Endothelial cell of umbilical vein (primary cell): ENCODE measurements at regions not wholly inside any gene's neighbourhood (a gene's known extent, or its start where the extent isn't known, plus 50 kb on each side); places are given as distances from the start of the nearest gene placed in this dataset.

Experiments
- BruUV-seq: library from RNA; stranded (reverse); fragments of 400-500 nt; replicated peaks from 2 replicates; lab custom pipeline; 2021; lab: Mats Ljungman, UMichigan
- CTCF ChIA-PET: fragments of 300-600, 350-600 bp; sonication (Branson Sonifier 250); formaldehyde crosslinking; loops from one replicate; lab custom pipeline; 2021; ENCODE audit warnings: antibody characterized with exemption, inconsistent platforms; lab: Charles Lee
- POLR2A ChIA-PET: fragments of 300-600, 350-600 bp; sonication (Branson Sonifier 250); formaldehyde crosslinking; loops from one replicate; lab custom pipeline; 2021; ENCODE audit warnings: antibody characterized with exemption, inconsistent platforms; lab: Charles Lee
- DNase-seq: peaks from one replicate; pipeline ENCODE4 v3.0.0-alpha.2; 2011; ENCODE audit warnings: low read depth, low spot score
- FAIRE-seq: peaks from 2 replicates; lab custom pipeline; 2011; peaks lifted over from hg19 to GRCh38; lab: Jason Lieb, UNC
- H2AFZ ChIP-seq: 2 replicates; pipeline ENCODE4 v1.6.0; 2012; ENCODE audit warnings: low read depth, low read length, control low read depth, inconsistent platforms
- H3K27ac ChIP-seq: 2 replicates; pipeline ENCODE4 v1.5.1; 2011; ENCODE audit warnings: low read depth, mild to moderate bottlenecking, control low read depth, low read length, moderate library complexity; ENCODE audit not compliant: insufficient read depth
- H3K27me3 ChIP-seq, 2 experiments: 2 replicates each; pipeline versions ENCODE4 v1.6.0 to v1.6.1; 2011; ENCODE audit warnings: low read length in 2 of 2, mixed read lengths in 1 of 2; ENCODE audit not compliant: control insufficient read depth in 2 of 2, insufficient read depth in 2 of 2
- H3K36me3 ChIP-seq, 2 experiments: 2 replicates in 1 of 2; 3 replicates in 1 of 2; pipeline ENCODE4 v1.5.1; 2011; ENCODE audit warnings: low read length in 2 of 2, mild to moderate bottlenecking in 1 of 2, moderate library complexity in 1 of 2; ENCODE audit not compliant: control insufficient read depth in 2 of 2, insufficient read depth in 2 of 2; ENCODE audit errors: extremely low read depth in 1 of 2
- H3K4me1 ChIP-seq: 3 replicates; pipeline ENCODE4 v1.5.1; 2011; ENCODE audit warnings: mild to moderate bottlenecking, low read length; ENCODE audit not compliant: control insufficient read depth, insufficient read depth; ENCODE audit errors: extremely low read depth
- H3K4me2 ChIP-seq: 2 replicates; pipeline ENCODE4 v1.6.1; 2011; ENCODE audit warnings: low read length, control low read depth, mixed read lengths; ENCODE audit not compliant: insufficient read depth
- H3K4me3 ChIP-seq, 3 experiments: fragments of 200-600 bp in 1 of 3; sonication (generic), shearing (Covaris generic) in 1 of 3; replicated peaks in 1 of 3; 2 replicates each; pipeline ENCODE4 v1.5.1; 2011 to 2016; ENCODE audit warnings: control low read depth in 3 of 3, low read length in 3 of 3, mild to moderate bottlenecking in 2 of 3, inconsistent platforms in 1 of 3, low read depth in 1 of 3, moderate library complexity in 1 of 3; ENCODE audit not compliant: insufficient read depth in 1 of 3
- H3K79me2 ChIP-seq: 2 replicates; pipeline ENCODE4 v1.6.0; 2012; ENCODE audit warnings: low read length, inconsistent platforms; ENCODE audit not compliant: control insufficient read depth, insufficient read depth
- H3K9ac ChIP-seq: replicated peaks from 2 replicates; pipeline ENCODE3; 2011; ENCODE audit warnings: low read length, control low read depth; ENCODE audit not compliant: insufficient read depth; ENCODE audit errors: extremely low read depth
- H3K9me1 ChIP-seq: replicated peaks from 3 replicates; pipeline ENCODE4 v1.6.0; 2011; ENCODE audit warnings: mild to moderate bottlenecking, low read length; ENCODE audit not compliant: control insufficient read depth, insufficient read depth; ENCODE audit errors: extremely low read depth
- H3K9me3 ChIP-seq: replicated peaks from 2 replicates; pipeline ENCODE4 v1.5.1; 2012; ENCODE audit warnings: low read length, inconsistent platforms; ENCODE audit not compliant: control insufficient read depth, insufficient read depth
- H4K20me1 ChIP-seq: replicated peaks from 2 replicates; pipeline ENCODE3; 2011; ENCODE audit warnings: mild to moderate bottlenecking, low read length; ENCODE audit not compliant: control insufficient read depth, insufficient read depth; ENCODE audit errors: extremely low read depth
- EZH2 ChIP-seq: IDR thresholded peaks from 2 replicates; pipeline ENCODE4 v1.6.1; 2012; ENCODE audit warnings: borderline replicate concordance, low read depth, mild to moderate bottlenecking, moderate library complexity, low read length, inconsistent platforms; ENCODE audit not compliant: severe bottlenecking
- FOS ChIP-seq: IDR thresholded peaks from 2 replicates; pipeline ENCODE4 v1.6.1; 2011; ENCODE audit warnings: mild to moderate bottlenecking, low read length, moderate library complexity, borderline replicate concordance; ENCODE audit not compliant: insufficient read depth
- GATA2 ChIP-seq: IDR thresholded peaks from 2 replicates; pipeline ENCODE4 v1.7.0; 2011; ENCODE audit warnings: low read depth, mild to moderate bottlenecking, moderate library complexity, mixed read lengths, low read length; ENCODE audit not compliant: insufficient read length, insufficient read depth
- JUN ChIP-seq: IDR thresholded peaks from 2 replicates; pipeline ENCODE4 v1.6.1; 2011; ENCODE audit warnings: borderline replicate concordance, low read depth; ENCODE audit not compliant: insufficient read length, insufficient read depth
- MYC ChIP-seq: IDR thresholded peaks from one replicate; pipeline ENCODE4 v1.6.1; 2011; ENCODE audit warnings: mild to moderate bottlenecking, low read depth, low read length
- POLR2A ChIP-seq: IDR thresholded peaks from 2 replicates; pipeline ENCODE4 v1.6.1; 2012; ENCODE audit warnings: low read depth, mild to moderate bottlenecking, control low read depth, low read length
- POLR2AphosphoS5 ChIP-seq: IDR thresholded peaks from 2 replicates; pipeline ENCODE4 v1.6.1; 2012; ENCODE audit warnings: low read depth, mild to moderate bottlenecking, control low read depth, low read length, moderate library complexity; ENCODE audit not compliant: insufficient read depth
- dilution Hi-C: fragments of 300-500 bp; cut with MboI; formaldehyde crosslinking; loops from one replicate; pipeline ENCODE4 v1.15.0; 2019; ENCODE audit warnings: low sequenced_read_pairs; ENCODE audit not compliant: extremely low pct_ligation_motif_present
- intact Hi-C: fragments of 100-400 bp; cut with micrococcal nuclease; formaldehyde crosslinking; loops from one replicate; pipeline ENCODE4 v1.10.0; 2022
- TF ChIP-seq, protein P1 (sequence below): IDR thresholded peaks from 2 replicates; pipeline ENCODE4 v1.6.1; 2011; ENCODE audit not compliant: insufficient read depth, insufficient read length
- TF ChIP-seq, protein P2 (sequence below), 2 donors: IDR thresholded peaks; 1 replicate in 1 of 2; 2 replicates in 1 of 2; pipeline ENCODE4 v1.5.1; 2011; ENCODE audit warnings: low read length in 2 of 2, mild to moderate bottlenecking in 2 of 2, moderate library complexity in 2 of 2, control low read depth in 1 of 2, inconsistent platforms in 1 of 2, low read depth in 1 of 2; ENCODE audit not compliant: insufficient read depth in 1 of 2; ENCODE audit errors: extremely low read depth in 1 of 2

DNA sequence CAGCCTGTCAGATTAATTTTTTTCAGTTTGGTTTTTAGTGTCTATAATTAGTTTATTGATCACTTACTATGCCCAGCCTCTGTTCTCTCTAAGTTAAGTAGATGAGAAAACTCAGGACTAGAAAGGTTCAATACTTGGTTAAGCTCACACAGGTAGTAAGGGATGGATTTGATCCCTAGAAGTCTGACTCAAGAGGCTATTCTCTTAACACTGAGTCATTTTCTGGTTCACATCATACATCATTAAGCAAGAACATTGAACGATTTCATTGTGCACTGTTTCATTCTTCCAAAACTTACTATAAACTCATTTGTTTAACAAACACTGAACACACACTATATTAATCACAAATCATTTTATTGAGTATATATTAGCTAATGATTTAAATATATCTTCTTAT, 54.1 kb upstream of the SLC38A11 start:
- DNase-seq (no peak), FAIRE-seq (no peak)
- Histone ChIP-seq H3K9me3 (no peaks in the 10 kb centered on the region), H3K4me2 (no peak overlapping the region), H4K20me1 (no peaks in the 10 kb centered on the region), H3K9ac (no peak overlapping the region), H3K27ac (no peak overlapping the region), H3K4me1 (no peaks in the 10 kb centered on the region), H3K79me2 (no peaks in the 10 kb centered on the region), H3K36me3 (no peaks in the 10 kb centered on the region), H3K27me3 (peaks cover 12 to 20% of the 10 kb centered on the region in 2 experiments), H3K9me1 (no peaks in the 10 kb centered on the region), H2AFZ (no peak overlapping the region), H3K4me3 (no peak overlapping the region)
- BruUV-seq, result no TSS peak
- dilution Hi-C loops, result no loop called here
- POLR2A ChIA-PET, result no interaction called here
- CTCF ChIA-PET, result interaction anchor here (0.5 to 2.8 kb wide), 4 partner anchors 14 to 660 kb away, joined by 3 to 17 read pairs (median 3); no protein-coding TSS in a partner anchor
- intact Hi-C loops, result loop anchor here (10.0 kb wide), 1 partner anchor 135 kb away; no protein-coding TSS in a partner anchor
- TF ChIP-seq FOS, result no peak
- TF ChIP-seq, protein P1, sequence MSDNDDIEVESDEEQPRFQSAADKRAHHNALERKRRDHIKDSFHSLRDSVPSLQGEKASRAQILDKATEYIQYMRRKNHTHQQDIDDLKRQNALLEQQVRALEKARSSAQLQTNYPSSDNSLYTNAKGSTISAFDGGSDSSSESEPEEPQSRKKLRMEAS, result no peak
- TF ChIP-seq GATA2, result no peak
- TF ChIP-seq, protein P2, sequence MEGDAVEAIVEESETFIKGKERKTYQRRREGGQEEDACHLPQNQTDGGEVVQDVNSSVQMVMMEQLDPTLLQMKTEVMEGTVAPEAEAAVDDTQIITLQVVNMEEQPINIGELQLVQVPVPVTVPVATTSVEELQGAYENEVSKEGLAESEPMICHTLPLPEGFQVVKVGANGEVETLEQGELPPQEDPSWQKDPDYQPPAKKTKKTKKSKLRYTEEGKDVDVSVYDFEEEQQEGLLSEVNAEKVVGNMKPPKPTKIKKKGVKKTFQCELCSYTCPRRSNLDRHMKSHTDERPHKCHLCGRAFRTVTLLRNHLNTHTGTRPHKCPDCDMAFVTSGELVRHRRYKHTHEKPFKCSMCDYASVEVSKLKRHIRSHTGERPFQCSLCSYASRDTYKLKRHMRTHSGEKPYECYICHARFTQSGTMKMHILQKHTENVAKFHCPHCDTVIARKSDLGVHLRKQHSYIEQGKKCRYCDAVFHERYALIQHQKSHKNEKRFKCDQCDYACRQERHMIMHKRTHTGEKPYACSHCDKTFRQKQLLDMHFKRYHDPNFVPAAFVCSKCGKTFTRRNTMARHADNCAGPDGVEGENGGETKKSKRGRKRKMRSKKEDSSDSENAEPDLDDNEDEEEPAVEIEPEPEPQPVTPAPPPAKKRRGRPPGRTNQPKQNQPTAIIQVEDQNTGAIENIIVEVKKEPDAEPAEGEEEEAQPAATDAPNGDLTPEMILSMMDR (IDR thresholded peaks at IDR 0.05; ENCODE audit: extremely low read depth in 1 of 2, insufficient read depth in 1 of 2, low read depth in 1 of 2, low read length in 2 of 2), result no peak
- TF ChIP-seq POLR2A, result no peak
- TF ChIP-seq MYC, result no peak
- no peak for TF ChIP-seq JUN
- no peak for TF ChIP-seq EZH2
- no peak for TF ChIP-seq POLR2AphosphoS5
